MCF 10A (cell line): ENCODE measurements at regions not wholly inside any gene's neighbourhood (a gene's known extent, or its start where the extent isn't known, plus 50 kb on each side); places are given as distances from the start of the nearest gene placed in this dataset.

Source experiments
- BruUV-seq: library from RNA; stranded (reverse); fragments of 400-500 nt; replicated peaks from 2 replicates; lab custom pipeline; 2021; lab: Mats Ljungman, UMichigan
- CTCF ChIA-PET: fragments of 300-600 bp; sonication (Branson Sonifier 250); formaldehyde crosslinking; extraction: SDS; loops from one replicate; lab custom pipeline; 2021; ENCODE audit warnings: antibody characterized with exemption, inconsistent platforms; lab: Yijun Ruan, JAX
- POLR2A ChIA-PET: fragments of 300-600, 350-650 bp; sonication (Branson Sonifier 250); formaldehyde crosslinking; extraction: SDS; loops from one replicate; lab custom pipeline; 2020; ENCODE audit warnings: antibody characterized with exemption, inconsistent platforms; lab: Yijun Ruan, JAX
- DNase-seq: peaks from one replicate; pipeline ENCODE4 v3.0.0-alpha.2; 2018; ENCODE audit not compliant: unreplicated experiment
- H3K27ac Mint-ChIP-seq: one replicate; pipeline ENCODE4 v1.8.0; 2022; ENCODE audit warnings: mild to moderate bottlenecking, low read depth, mixed read lengths; ENCODE audit not compliant: unreplicated experiment
- H3K27me3 Mint-ChIP-seq: one replicate; pipeline ENCODE4 v1.8.0; 2022; ENCODE audit warnings: mixed read lengths; ENCODE audit not compliant: insufficient read depth, unreplicated experiment
- H3K36me3 Mint-ChIP-seq: one replicate; pipeline ENCODE4 v1.8.0; 2022; ENCODE audit warnings: mild to moderate bottlenecking, moderate library complexity, mixed read lengths; ENCODE audit not compliant: insufficient read depth, unreplicated experiment
- H3K4me1 Mint-ChIP-seq: one replicate; pipeline ENCODE4 v1.8.0; 2022; ENCODE audit warnings: mixed read lengths; ENCODE audit not compliant: insufficient read depth, unreplicated experiment
- H3K4me3 Mint-ChIP-seq: one replicate; pipeline ENCODE4 v1.8.0; 2022; ENCODE audit warnings: mild to moderate bottlenecking, moderate library complexity, mixed read lengths; ENCODE audit not compliant: unreplicated experiment
- H3K9me3 Mint-ChIP-seq: one replicate; pipeline ENCODE4 v1.8.0; 2022; ENCODE audit warnings: mixed read lengths; ENCODE audit not compliant: unreplicated experiment
- CTCF ChIP-seq: fragments of 200-600 bp; IDR thresholded peaks from one replicate; pipeline ENCODE4 v1.8.0; 2022; ENCODE audit warnings: antibody characterized with exemption, mild to moderate bottlenecking; ENCODE audit not compliant: unreplicated experiment
- intact Hi-C: fragments of 100-400 bp; cut with micrococcal nuclease; formaldehyde crosslinking; loops from 2 replicates; pipeline ENCODE4 v1.14.1; 2022

- ChIA-PET POLR2A (interaction anchor here (0.6 to 1.4 kb wide), 11 partner anchors 27 to 1168 kb away, joined by 3 to 6 read pairs (median 3); partner anchors contain the start of gene TMEM184C), CTCF (interaction anchor here (0.6 to 8.3 kb wide), 6 partner anchors 9 to 497 kb away, joined by 3 to 285 read pairs (median 4); no protein-coding TSS in a partner anchor)
- no TSS peak for BruUV-seq
- Mint-ChIP-seq H3K4me1 (peaks cover 18% of the 10 kb centered on the region), H3K4me3 (peak overlapping the region; percentile 1), H3K36me3 (no peaks in the 10 kb centered on the region), H3K9me3 (no peaks in the 10 kb centered on the region), H3K27me3 (no peaks in the 10 kb centered on the region), H3K27ac (peak overlapping the region; percentile 97)
- TF ChIP-seq CTCF, result no peak
- intact Hi-C loops, result loop anchor here (2.0 kb wide), 1 partner anchor 487 kb away; no protein-coding TSS in a partner anchor
- peak; percentile 92 for DNase-seq
These were observed 157.8 kb upstream of the TTC29 start for GRCh38 chr4:147103403-147103946.

- no peak for DNase-seq
- ChIA-PET CTCF (interaction anchor here (0.6 to 1.2 kb wide), 2 partner anchors 485 to 675 kb away, joined by 3 read pairs; no protein-coding TSS in a partner anchor), POLR2A (no interaction called here)
- Mint-ChIP-seq H3K4me3 (no peak overlapping the region), H3K9me3 (no peaks in the 10 kb centered on the region), H3K36me3 (no peaks in the 10 kb centered on the region), H3K4me1 (peaks cover 13% of the 10 kb centered on the region), H3K27me3 (no peaks in the 10 kb centered on the region), H3K27ac (peak overlapping the region; percentile 46)
- no peak for TF ChIP-seq CTCF
- intact Hi-C loops, result no loop called here
- BruUV-seq, result no TSS peak
These were observed 159.1 kb upstream of the TTC29 start for GRCh38 chr4:147104768-147105167.

GRCh38 chr4:147108409-147108808 lies 162.7 kb upstream of the TTC29 start:
- no peak overlapping the region for H3K4me3 Mint-ChIP-seq
- TF ChIP-seq CTCF, result no peak
- POLR2A ChIA-PET, result interaction anchor here (0.8 kb wide), 1 partner anchor 9 kb away, joined by 3 read pairs; no protein-coding TSS in a partner anchor
- no peak overlapping the region for H3K27ac Mint-ChIP-seq
- intact Hi-C loops, result no loop called here
- peak; percentile 31 for DNase-seq
- H3K27me3 Mint-ChIP-seq, result no peaks in the 10 kb centered on the region
- H3K36me3 Mint-ChIP-seq, result no peaks in the 10 kb centered on the region
- H3K4me1 Mint-ChIP-seq, result peaks cover 9% of the 10 kb centered on the region
- BruUV-seq, result no TSS peak
- CTCF ChIA-PET, result interaction anchor here (0.6 to 4.1 kb wide), 6 partner anchors 10 to 600 kb away, joined by 3 to 20 read pairs (median 3); no protein-coding TSS in a partner anchor
- peaks cover 6% of the 10 kb centered on the region for H3K9me3 Mint-ChIP-seq

GRCh38 chr4:147109800-147110199 lies 164.1 kb upstream of the TTC29 start:
- no peaks in the 10 kb centered on the region for H3K4me1 Mint-ChIP-seq
- ChIA-PET POLR2A (interaction anchor here (1.0 to 1.1 kb wide), 4 partner anchors 13 to 480 kb away, joined by 3 to 4 read pairs (median 4); no protein-coding TSS in a partner anchor), CTCF (interaction anchor here (1.0 to 4.9 kb wide), 4 partner anchors 12 to 480 kb away, joined by 5 to 32 read pairs (median 14); no protein-coding TSS in a partner anchor)
- BruUV-seq, result no TSS peak
- no peak for TF ChIP-seq CTCF
- no peak overlapping the region for H3K4me3 Mint-ChIP-seq
- H3K27me3 Mint-ChIP-seq, result no peaks in the 10 kb centered on the region
- no peak for DNase-seq
- H3K9me3 Mint-ChIP-seq, result peaks cover 13% of the 10 kb centered on the region
- intact Hi-C loops, result loop anchor here (2.0 to 5.0 kb wide), 2 partner anchors 409 to 758 kb away; no protein-coding TSS in a partner anchor
- H3K36me3 Mint-ChIP-seq, result no peaks in the 10 kb centered on the region
- H3K27ac Mint-ChIP-seq, result no peak overlapping the region
